Liver (tissue), 3 donors: ENCODE measurements at regions not wholly inside any gene's neighbourhood (a gene's known extent, or its start where the extent isn't known, plus 50 kb on each side); places are given as distances from the start of the nearest gene placed in this dataset.

Source experiments
- CTCF ChIP-seq: fragments of 150-350 bp; IDR thresholded peaks from 2 replicates; pipeline ENCODE4 v1.5.1; 2017; ENCODE audit warnings: improper control_type of control experiment, low read depth, low read length; ENCODE audit not compliant: missing input control
- FOXA2 ChIP-seq: IDR thresholded peaks from 2 replicates; pipeline ENCODE4 v1.6.1; 2016; ENCODE audit warnings: antibody characterized with exemption
- GABPA ChIP-seq, 2 donors: IDR thresholded peaks in 1 of 2; conservative IDR thresholded peaks in 1 of 2; 2 replicates each; pipeline ENCODE4 v1.6.1; 2016; ENCODE audit warnings: antibody characterized with exemption in 2 of 2, mild to moderate bottlenecking in 1 of 2, moderate library complexity in 1 of 2
- RAD21 ChIP-seq, 2 donors: IDR thresholded peaks; 2 replicates each; pipeline ENCODE4 v1.6.1; 2016; ENCODE audit warnings: antibody characterized with exemption in 2 of 2, mild to moderate bottlenecking in 2 of 2
- REST ChIP-seq: IDR thresholded peaks from 2 replicates; pipeline ENCODE4 v1.6.1; 2016; ENCODE audit warnings: antibody characterized with exemption, mild to moderate bottlenecking
- donor health status: healthy.
- donor health status: healthy.

DNA sequence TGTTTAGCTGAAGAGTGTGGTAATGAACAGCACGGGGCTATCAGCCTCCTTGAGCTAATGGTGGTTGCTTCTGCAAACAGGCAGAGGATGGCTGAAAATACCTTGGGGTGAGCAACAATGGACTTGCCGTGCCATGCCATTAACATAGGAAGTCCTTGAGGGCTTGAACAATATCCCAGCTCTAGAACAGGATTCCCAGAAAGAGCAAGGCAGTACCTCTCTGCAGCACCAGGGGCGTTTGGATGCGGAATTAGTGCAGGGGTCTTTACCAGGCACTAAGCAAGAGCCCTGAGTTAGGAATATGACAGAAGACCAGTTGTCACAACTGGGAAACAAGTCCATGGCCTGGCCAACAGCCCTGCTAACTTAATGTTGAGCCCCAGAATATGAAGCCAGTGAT, 143.2 kb upstream of the COBL start:
- TF ChIP-seq CTCF = no peak
- TF ChIP-seq FOXA2 = no peak
- no peak for TF ChIP-seq RAD21 (IDR thresholded peaks at IDR 0.05)
- no peak for TF ChIP-seq GABPA (IDR thresholded peaks at IDR 0.05 in 1 of 2, conservative IDR thresholded peaks at IDR 0.05 in 1 of 2)
- no peak for TF ChIP-seq REST
